ENCODE measurements at regions not wholly inside any gene's neighbourhood (a gene's known extent, or its start where the extent isn't known, plus 50 kb on each side); places are given as distances from the start of the nearest gene placed in this dataset.

GRCh38 chr3:54045061-54045815 is 77.1 kb upstream of the CACNA2D3 start:
- CTCF ChIA-PET (ENCODE audit: low intra/inter-chr PET ratio), result no interaction called here
- Histone ChIP-seq H3K9me1 (ENCODE audit: control insufficient read depth, insufficient read depth, low read length) (no peaks in the 10 kb centered on the region), H3K27me3 (ENCODE audit: control insufficient read depth in 2 of 2, insufficient read depth in 2 of 2, low read length in 2 of 2) (no peaks in the 10 kb centered on the region), H3K4me1 (replicated peaks in 1 of 2; ENCODE audit: control insufficient read depth in 2 of 2, insufficient read depth in 2 of 2, low read length in 2 of 2) (no peaks in the 10 kb centered on the region), H3K27ac (ENCODE audit: extremely low read depth, low read depth, low read length) (no peak overlapping the region), H3K9ac (ENCODE audit: insufficient read depth in 1 of 2, low read depth in 2 of 2, low read length in 2 of 2) (no peak overlapping the region), H3K79me2 (ENCODE audit: control insufficient read depth, insufficient read depth, low read length) (no peaks in the 10 kb centered on the region), H3K9me3 (replicated peaks; ENCODE audit: control insufficient read depth, insufficient read depth, low read depth, low read length) (no peaks in the 10 kb centered on the region), H3K4me3 (no peak overlapping the region), H2AFZ (ENCODE audit: low read depth, low read length) (no peak overlapping the region), H4K20me1 (replicated peaks; ENCODE audit: control insufficient read depth, insufficient read depth, low read length) (no peaks in the 10 kb centered on the region), H3K36me3 (ENCODE audit: control insufficient read depth, insufficient read depth, low read length) (no peaks in the 10 kb centered on the region), H3K4me2 (ENCODE audit: insufficient read depth, low read length) (no peak overlapping the region)
- BruUV-seq (replicated peaks), result no TSS peak
- no peak for ATAC-seq
- in situ Hi-C loops (cut with MboI), result no loop called here
- 0% methylated on average over 2 of the region's 3 CpGs for WGBS (ENCODE audit: insufficient coverage, low coverage, missing lambda C conversion rate)
- intact Hi-C loops (cut with micrococcal nuclease), result no loop called here
- no peak for DNase-seq (ENCODE audit: extremely low read depth in 1 of 4, low spot score in 3 of 4)
- POLR2A ChIA-PET, result no interaction called here
- TF ChIP-seq MEIS2 (IDR thresholded peaks at IDR 0.05; ENCODE audit: partially characterized antibody), result no peak
- TF ChIP-seq BRD9 (IDR thresholded peaks at IDR 0.05; ENCODE audit: low read depth, partially characterized antibody), result no peak
- TF ChIP-seq HEY1 (CRISPR knock-in tag; IDR thresholded peaks at IDR 0.05; ENCODE audit: borderline replicate concordance), result no peak
- TF ChIP-seq KAT2B (IDR thresholded peaks at IDR 0.05; ENCODE audit: low read depth, low read length), result no peak
- TF ChIP-seq U2AF1 (optimal IDR thresholded peaks at IDR 0.05; ENCODE audit: low read depth, low read length), result no peak
- TF ChIP-seq CBX3 (IDR thresholded peaks at IDR 0.05; ENCODE audit: borderline replicate concordance in 1 of 2, low read length in 2 of 2), result no peak
- TF ChIP-seq CREM (IDR thresholded peaks at IDR 0.05; ENCODE audit: low read depth), result no peak
- no peak for TF ChIP-seq MCM2 (IDR thresholded peaks at IDR 0.05; ENCODE audit: low read depth)
- FAIRE-seq, result no peak

Measured in K562 (cell line).